Trophoblast cell (in vitro differentiated cells and primary cell): ENCODE measurements at regions not wholly inside any gene's neighbourhood (a gene's known extent, or its start where the extent isn't known, plus 50 kb on each side); places are given as distances from the start of the nearest gene placed in this dataset.

Experiments used
- DNase-seq, 2 donors: peaks; one replicate each; pipeline ENCODE4 v3.0.0-alpha.2; 2016
- H2AFZ ChIP-seq: 2 replicates; pipeline ENCODE4 v1.6.1; 2013; ENCODE audit warnings: low read length, moderate library complexity, mild to moderate bottlenecking; ENCODE audit not compliant: insufficient read depth, poor library complexity
- H2AK5ac ChIP-seq: 2 replicates; pipeline ENCODE4 v1.6.1; 2013; ENCODE audit warnings: mild to moderate bottlenecking, low read length
- H2BK120ac ChIP-seq: 2 replicates; pipeline ENCODE4 v1.6.1; 2013; ENCODE audit warnings: low read length, mild to moderate bottlenecking, moderate library complexity; ENCODE audit not compliant: insufficient read depth, poor library complexity
- H2BK12ac ChIP-seq: 2 replicates; pipeline ENCODE4 v1.6.1; 2013; ENCODE audit warnings: mild to moderate bottlenecking, low read length, moderate library complexity
- H2BK5ac ChIP-seq: 2 replicates; pipeline ENCODE4 v1.6.1; 2013; ENCODE audit warnings: low read length, low read depth, moderate library complexity, mild to moderate bottlenecking; ENCODE audit not compliant: poor library complexity
- H3K14ac ChIP-seq: 2 replicates; pipeline ENCODE4 v1.6.1; 2013; ENCODE audit warnings: mild to moderate bottlenecking, low read length
- H3K18ac ChIP-seq: 2 replicates; pipeline ENCODE4 v1.6.1; 2013; ENCODE audit warnings: mild to moderate bottlenecking, low read length
- H3K23ac ChIP-seq: 2 replicates; pipeline ENCODE4 v1.6.1; 2013; ENCODE audit warnings: low read length
- H3K27ac ChIP-seq: 2 replicates; pipeline ENCODE4 v1.5.1; 2013; ENCODE audit warnings: low read depth, mild to moderate bottlenecking, inconsistent platforms, low read length, moderate library complexity
- H3K27me3 ChIP-seq: 2 replicates; pipeline ENCODE4 v1.6.1; 2013; ENCODE audit warnings: inconsistent platforms, mild to moderate bottlenecking, low read length, moderate library complexity; ENCODE audit not compliant: insufficient read depth
- H3K36me3 ChIP-seq, 2 experiments: 1 replicate in 1 of 2; 2 replicates in 1 of 2; pipeline ENCODE4 v1.6.1; 2013; ENCODE audit warnings: low read length in 2 of 2, mild to moderate bottlenecking in 2 of 2, moderate library complexity in 1 of 2; ENCODE audit not compliant: insufficient read depth in 2 of 2, control insufficient read depth in 1 of 2
- H3K4ac ChIP-seq: 2 replicates; pipeline ENCODE4 v1.6.1; 2013; ENCODE audit warnings: low read depth, mild to moderate bottlenecking, low read length, moderate library complexity
- H3K4me1 ChIP-seq, 2 experiments: 1 replicate in 1 of 2; 2 replicates in 1 of 2; pipeline ENCODE4 v1.6.1; 2013; ENCODE audit warnings: low read length in 2 of 2, mild to moderate bottlenecking in 2 of 2, moderate library complexity in 1 of 2; ENCODE audit not compliant: insufficient read depth in 2 of 2, control insufficient read depth in 1 of 2
- H3K4me2 ChIP-seq: 2 replicates; pipeline ENCODE4 v1.6.1; 2013; ENCODE audit warnings: inconsistent platforms, mild to moderate bottlenecking, low read length, moderate library complexity
- H3K4me3 ChIP-seq: 2 replicates; pipeline ENCODE4 v1.5.1; 2013; ENCODE audit warnings: mild to moderate bottlenecking, low read depth, low read length, inconsistent platforms
- H3K79me1 ChIP-seq: one replicate; pipeline ENCODE4 v1.6.1; 2013; ENCODE audit warnings: low read length
- H3K79me2 ChIP-seq: 2 replicates; pipeline ENCODE4 v1.6.1; 2013; ENCODE audit warnings: low read length, mild to moderate bottlenecking; ENCODE audit not compliant: control insufficient read depth, insufficient read depth, poor library complexity
- H3K9ac ChIP-seq: 2 replicates; pipeline ENCODE4 v1.6.1; 2013; ENCODE audit warnings: mild to moderate bottlenecking, low read length
- H3K9me3 ChIP-seq: 2 replicates; pipeline ENCODE4 v1.6.1; 2013; ENCODE audit warnings: low read depth, mild to moderate bottlenecking, control low read depth, inconsistent platforms, low read length; ENCODE audit not compliant: insufficient read depth
- H4K12ac ChIP-seq: 2 replicates; pipeline ENCODE4 v1.6.1; 2013; ENCODE audit warnings: low read depth, mild to moderate bottlenecking, low read length, moderate library complexity
- H4K8ac ChIP-seq: 2 replicates; pipeline ENCODE4 v1.6.1; 2013; ENCODE audit warnings: low read depth, mild to moderate bottlenecking, low read length, moderate library complexity
- H4K91ac ChIP-seq: one replicate; pipeline ENCODE4 v1.6.1; 2013; ENCODE audit warnings: low read depth, mild to moderate bottlenecking, low read length, moderate library complexity
- WGBS: extraction: QIAGEN DNeasy Blood & Tissue Kit; methylation state at CpG from one replicate; pipeline ENCODE4 v1.1.7; 2013; ENCODE audit warnings: missing lambda C conversion rate; ENCODE audit not compliant: insufficient read length, insufficient coverage; ENCODE audit errors: extremely low coverage; 5-methylcytosine and 5-hydroxymethylcytosine counted together

DNA sequence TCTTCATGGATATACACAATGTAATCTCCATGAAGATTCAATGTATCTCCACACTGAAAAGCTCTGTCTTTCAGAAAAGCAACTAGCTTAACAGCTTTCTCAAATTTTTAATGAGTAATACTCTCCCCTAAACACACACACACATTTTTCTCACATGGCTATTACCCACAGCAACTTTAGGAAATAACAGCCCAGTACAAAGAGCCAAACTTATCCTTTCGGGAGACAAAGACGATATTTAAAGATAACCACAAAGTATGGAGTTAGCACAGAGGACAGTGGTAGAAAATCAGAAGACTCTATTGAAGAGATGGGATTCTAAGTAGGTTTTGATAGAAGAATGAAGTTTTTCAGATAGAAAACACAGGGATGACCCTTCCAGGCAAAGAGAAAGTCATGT lies 394.9 kb upstream of the TRIB2 start:
- Histone ChIP-seq H4K12ac (no peak overlapping the region), H4K8ac (no peak overlapping the region), H3K27ac (no peak overlapping the region), H2BK120ac (no peak overlapping the region), H3K79me2 (no peaks in the 10 kb centered on the region), H2BK12ac (no peak overlapping the region), H3K27me3 (no peaks in the 10 kb centered on the region), H2BK5ac (no peak overlapping the region), H3K79me1 (no peaks in the 10 kb centered on the region), H3K14ac (no peak overlapping the region), H3K4ac (no peak overlapping the region), H3K23ac (no peak overlapping the region), H3K36me3 (no peaks in the 10 kb centered on the region), H3K9me3 (peaks cover 3% of the 10 kb centered on the region), H3K18ac (no peak overlapping the region), H3K9ac (no peak overlapping the region), H2AFZ (no peak overlapping the region), H3K4me1 (peaks cover 6 to 7% of the 10 kb centered on the region in 2 experiments), H2AK5ac (no peak overlapping the region), H3K4me2 (no peak overlapping the region), H3K4me3 (no peak overlapping the region), H4K91ac (no peak overlapping the region)
- WGBS: no CpG with 5 or more reads among the region's 2 CpGs
- no peak for DNase-seq

DNA sequence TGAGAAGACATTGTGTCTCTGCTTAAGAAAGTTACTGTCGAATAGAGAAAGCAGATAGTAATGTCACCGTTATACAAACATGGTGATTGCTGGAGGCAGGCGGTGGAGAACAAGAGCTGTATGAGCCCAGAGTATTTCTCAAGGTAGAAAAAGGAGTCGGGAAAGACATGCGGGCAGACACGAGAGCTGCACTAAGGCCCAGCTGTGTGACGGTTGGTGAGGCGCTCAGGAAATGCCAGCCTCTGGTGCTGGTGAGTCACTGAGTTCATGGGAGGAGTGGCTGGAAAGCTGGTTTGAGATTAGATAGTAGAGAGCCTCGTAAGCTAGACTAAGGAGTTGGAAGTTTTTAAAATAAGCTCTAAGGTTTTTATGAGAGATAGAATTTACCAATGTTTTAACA lies 390.9 kb upstream of the TRIB2 start:
- Histone ChIP-seq H2BK5ac (no peak overlapping the region), H2AFZ (no peak overlapping the region), H3K4ac (no peak overlapping the region), H3K18ac (no peak overlapping the region), H3K4me3 (no peak overlapping the region), H3K36me3 (no peaks in the 10 kb centered on the region), H3K9ac (no peak overlapping the region), H2AK5ac (no peak overlapping the region), H3K27me3 (no peaks in the 10 kb centered on the region), H3K23ac (no peak overlapping the region), H3K9me3 (peaks cover 3% of the 10 kb centered on the region), H3K27ac (no peak overlapping the region), H3K79me1 (no peaks in the 10 kb centered on the region), H2BK12ac (peak overlapping the region; percentile 34), H3K79me2 (no peaks in the 10 kb centered on the region), H3K14ac (no peak overlapping the region), H4K12ac (no peak overlapping the region), H3K4me1 (peaks cover 2 to 3% of the 10 kb centered on the region in 2 experiments), H4K8ac (no peak overlapping the region), H3K4me2 (no peak overlapping the region), H2BK120ac (no peak overlapping the region), H4K91ac (no peak overlapping the region)
- peak; percentile 93 to 95 for DNase-seq
- no CpG with 5 or more reads among the region's 9 CpGs for WGBS

DNA sequence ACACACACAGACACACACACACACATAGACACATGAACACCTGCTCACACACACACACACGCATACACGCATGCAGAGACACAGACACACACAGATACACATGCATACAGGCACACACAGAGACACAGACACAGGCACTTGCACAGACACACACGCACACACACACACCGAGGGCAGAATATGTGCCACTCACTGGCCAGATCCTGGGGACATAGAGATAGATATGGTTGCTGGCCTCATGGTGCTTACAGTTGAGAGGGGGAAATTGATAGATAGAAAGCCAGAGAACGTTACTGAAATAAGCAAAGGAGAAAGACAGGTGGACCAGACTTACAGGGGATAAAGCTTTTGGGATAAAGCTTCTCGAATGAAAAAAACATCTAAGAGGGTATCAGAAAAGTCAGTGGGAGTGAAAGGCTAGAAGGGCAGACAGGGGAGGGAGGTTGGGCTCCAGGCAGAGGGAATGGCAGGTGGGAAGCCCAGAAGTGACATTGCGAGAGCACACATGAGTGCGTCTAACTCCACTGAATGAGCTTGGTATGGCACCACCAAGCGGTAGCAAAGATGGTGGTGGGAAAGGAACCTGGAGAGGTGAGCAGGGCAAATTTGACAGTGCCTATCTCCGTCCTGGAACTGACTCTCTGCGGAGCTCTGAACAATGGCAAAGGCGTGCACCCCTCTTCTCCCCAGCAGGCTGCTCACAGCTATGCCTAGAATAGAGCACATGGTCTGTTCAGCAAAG lies 390.1 kb upstream of the TRIB2 start:
- no peak overlapping the region for H3K4ac ChIP-seq
- no peak overlapping the region for H3K4me2 ChIP-seq
- WGBS: no CpG with 5 or more reads among the region's 12 CpGs
- no peaks in the 10 kb centered on the region for H3K36me3 ChIP-seq
- H3K4me1 ChIP-seq: peaks cover 2 to 3% of the 10 kb centered on the region in 2 experiments
- no peaks in the 10 kb centered on the region for H3K27me3 ChIP-seq
- no peak overlapping the region for H2BK5ac ChIP-seq
- no peak overlapping the region for H3K27ac ChIP-seq
- H3K23ac ChIP-seq: no peak overlapping the region
- H4K8ac ChIP-seq: no peak overlapping the region
- H3K14ac ChIP-seq: no peak overlapping the region
- no peak overlapping the region for H2AK5ac ChIP-seq
- DNase-seq: peak; percentile 26 to 52
- no peaks in the 10 kb centered on the region for H3K79me2 ChIP-seq
- H3K9me3 ChIP-seq: peaks cover 3% of the 10 kb centered on the region
- H3K4me3 ChIP-seq: no peak overlapping the region
- H3K9ac ChIP-seq: no peak overlapping the region
- no peak overlapping the region for H3K18ac ChIP-seq
- no peak overlapping the region for H2BK120ac ChIP-seq
- H4K91ac ChIP-seq: no peak overlapping the region
- no peak overlapping the region for H2BK12ac ChIP-seq
- H4K12ac ChIP-seq: no peak overlapping the region
- no peak overlapping the region for H2AFZ ChIP-seq
- H3K79me1 ChIP-seq: no peaks in the 10 kb centered on the region

DNA sequence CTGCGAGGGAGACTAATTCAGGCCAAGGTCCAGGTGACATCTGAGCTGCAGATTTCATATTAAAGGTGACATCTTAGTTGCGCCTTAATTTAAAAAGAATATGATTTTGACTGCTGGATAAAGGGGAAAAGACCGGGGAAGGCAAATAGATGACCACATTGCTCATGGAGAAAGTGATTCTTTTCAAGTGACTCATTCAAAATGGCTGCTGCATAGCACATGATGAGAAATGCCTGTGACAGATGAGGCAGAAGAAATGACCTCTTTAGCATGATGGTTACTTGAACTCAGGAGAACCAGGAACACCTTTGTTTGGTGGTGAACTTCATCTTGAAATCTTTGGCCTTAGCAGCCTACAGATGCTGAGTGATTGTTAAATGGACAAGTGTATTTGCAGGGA lies 385.8 kb upstream of the TRIB2 start:
- Histone ChIP-seq H2AFZ (no peak overlapping the region), H3K23ac (no peak overlapping the region), H3K79me2 (no peaks in the 10 kb centered on the region), H3K9ac (no peak overlapping the region), H2BK5ac (no peak overlapping the region), H2BK120ac (no peak overlapping the region), H3K9me3 (peaks cover 3% of the 10 kb centered on the region), H3K79me1 (no peaks in the 10 kb centered on the region), H4K8ac (no peak overlapping the region), H3K4me3 (no peak overlapping the region), H3K4ac (no peak overlapping the region), H2BK12ac (no peak overlapping the region), H3K14ac (no peak overlapping the region), H3K36me3 (no peaks in the 10 kb centered on the region), H4K91ac (no peak overlapping the region), H2AK5ac (no peak overlapping the region), H3K18ac (no peak overlapping the region), H3K4me2 (no peak overlapping the region), H3K27me3 (no peaks in the 10 kb centered on the region), H3K4me1 (peaks cover 0 to 2% of the 10 kb centered on the region in 2 experiments), H3K27ac (no peak overlapping the region), H4K12ac (no peak overlapping the region)
- WGBS: no CpG with 5 or more reads among the region's 3 CpGs
- peak; percentile 12 to 37 for DNase-seq
